ENCODE measurements at regions not wholly inside any gene's neighbourhood (a gene's known extent, or its start where the extent isn't known, plus 50 kb on each side); places are given as distances from the start of the nearest gene placed in this dataset.
"Not testable (repeated sequence)": the region's sequence is repeated elsewhere in the genome, so short reads cannot be mapped to it uniquely, and the experiment has no call there.

- peaks cover 5% of the 10 kb centered on the region for H3K9me3 Mint-ChIP-seq
- no peaks in the 10 kb centered on the region for H3K4me1 Mint-ChIP-seq (ENCODE audit: low read depth)
- intact Hi-C loops (cut with micrococcal nuclease), result no loop called here
- no peak overlapping the region for H3K4me3 Mint-ChIP-seq
- H3K36me3 Mint-ChIP-seq (ENCODE audit: low read depth), result no peaks in the 10 kb centered on the region
- no peak overlapping the region for H3K27ac Mint-ChIP-seq
- no peak for DNase-seq
- no peaks in the 10 kb centered on the region for H3K27me3 Mint-ChIP-seq (ENCODE audit: low read depth)
- CTCF ChIA-PET, result no interaction called here
These were observed 807.3 kb upstream of the CA10 start for GRCh38 chr17:52965856-52966255.

- intact Hi-C loops (cut with micrococcal nuclease); H3K36me3 Mint-ChIP-seq (ENCODE audit: low read depth); H3K27me3 Mint-ChIP-seq (ENCODE audit: low read depth); H3K4me1 Mint-ChIP-seq (ENCODE audit: low read depth); H3K27ac Mint-ChIP-seq; H3K4me3 Mint-ChIP-seq; H3K9me3 Mint-ChIP-seq; DNase-seq: not testable (repeated sequence)
- CTCF ChIA-PET, result interaction anchor here (0.6 kb wide), 1 partner anchor 311 kb away, joined by 4 read pairs; no protein-coding TSS in a partner anchor
These were observed 803.2 kb upstream of the CA10 start for GRCh38 chr17:52961751-52962150.

GRCh38 chr17:52957411-52957810, 798.9 kb upstream of the CA10 start:
- Mint-ChIP-seq H3K27me3 (ENCODE audit: low read depth) (no peaks in the 10 kb centered on the region), H3K36me3 (ENCODE audit: low read depth) (no peaks in the 10 kb centered on the region), H3K4me1 (ENCODE audit: low read depth) (no peaks in the 10 kb centered on the region), H3K27ac (no peak overlapping the region), H3K4me3 (no peak overlapping the region), H3K9me3 (peaks cover 3% of the 10 kb centered on the region)
- intact Hi-C loops (cut with micrococcal nuclease), result no loop called here
- CTCF ChIA-PET, result no interaction called here
- DNase-seq, result no peak

GRCh38 chr17:52947418-52947817, 788.9 kb upstream of the CA10 start:
- H3K4me3 Mint-ChIP-seq, result no peak overlapping the region
- no peaks in the 10 kb centered on the region for H3K36me3 Mint-ChIP-seq (ENCODE audit: low read depth)
- H3K9me3 Mint-ChIP-seq, result peaks cover 8% of the 10 kb centered on the region
- H3K4me1 Mint-ChIP-seq (ENCODE audit: low read depth), result no peaks in the 10 kb centered on the region
- no peak overlapping the region for H3K27ac Mint-ChIP-seq
- CTCF ChIA-PET, result interaction anchor here (0.6 kb wide), 1 partner anchor 236 kb away, joined by 3 read pairs; no protein-coding TSS in a partner anchor
- DNase-seq, result no peak
- H3K27me3 Mint-ChIP-seq (ENCODE audit: low read depth), result no peaks in the 10 kb centered on the region
- intact Hi-C loops (cut with micrococcal nuclease), result no loop called here

- Mint-ChIP-seq H3K27me3 (ENCODE audit: low read depth) (no peaks in the 10 kb centered on the region), H3K27ac (no peak overlapping the region), H3K4me3 (no peak overlapping the region), H3K9me3 (peaks cover 15% of the 10 kb centered on the region), H3K36me3 (ENCODE audit: low read depth) (peaks cover 2% of the 10 kb centered on the region), H3K4me1 (ENCODE audit: low read depth) (no peaks in the 10 kb centered on the region)
- intact Hi-C loops (cut with micrococcal nuclease), result no loop called here
- CTCF ChIA-PET, result interaction anchor here (0.6 kb wide), 2 partner anchors 12 to 75 kb away, joined by 3 to 5 read pairs; no protein-coding TSS in a partner anchor
- no peak for DNase-seq
These were observed 780.2 kb upstream of the CA10 start for GRCh38 chr17:52938623-52939230.

- no peaks in the 10 kb centered on the region for H3K27me3 Mint-ChIP-seq (ENCODE audit: low read depth)
- CTCF ChIA-PET, result interaction anchor here (0.7 kb wide), 1 partner anchor 832 kb away, joined by 3 read pairs; no protein-coding TSS in a partner anchor
- intact Hi-C loops (cut with micrococcal nuclease), result no loop called here
- H3K4me3 Mint-ChIP-seq, result no peak overlapping the region
- H3K27ac Mint-ChIP-seq, result no peak overlapping the region
- H3K9me3 Mint-ChIP-seq, result no peaks in the 10 kb centered on the region
- H3K36me3 Mint-ChIP-seq (ENCODE audit: low read depth), result no peaks in the 10 kb centered on the region
- no peaks in the 10 kb centered on the region for H3K4me1 Mint-ChIP-seq (ENCODE audit: low read depth)
- no peak for DNase-seq
These were observed 772.1 kb upstream of the CA10 start for GRCh38 chr17:52930581-52930980.

- H3K4me1 Mint-ChIP-seq (ENCODE audit: low read depth), result no peaks in the 10 kb centered on the region
- H3K9me3 Mint-ChIP-seq, result no peaks in the 10 kb centered on the region
- H3K27ac Mint-ChIP-seq, result no peak overlapping the region
- intact Hi-C loops (cut with micrococcal nuclease), result no loop called here
- H3K4me3 Mint-ChIP-seq, result no peak overlapping the region
- H3K36me3 Mint-ChIP-seq (ENCODE audit: low read depth), result no peaks in the 10 kb centered on the region
- no peak for DNase-seq
- H3K27me3 Mint-ChIP-seq (ENCODE audit: low read depth), result no peaks in the 10 kb centered on the region
- CTCF ChIA-PET, result interaction anchor here (0.7 kb wide), 1 partner anchor 831 kb away, joined by 3 read pairs; no protein-coding TSS in a partner anchor
These were observed 771.6 kb upstream of the CA10 start for GRCh38 chr17:52930145-52930544.

- Mint-ChIP-seq H3K27ac (no peak overlapping the region), H3K4me3 (no peak overlapping the region), H3K36me3 (ENCODE audit: low read depth) (no peaks in the 10 kb centered on the region), H3K9me3 (peaks cover 5% of the 10 kb centered on the region), H3K4me1 (ENCODE audit: low read depth) (no peaks in the 10 kb centered on the region), H3K27me3 (ENCODE audit: low read depth) (no peaks in the 10 kb centered on the region)
- intact Hi-C loops (cut with micrococcal nuclease), result no loop called here
- DNase-seq, result no peak
- CTCF ChIA-PET, result no interaction called here
These were observed 765.1 kb upstream of the CA10 start for GRCh38 chr17:52923658-52924057.

- intact Hi-C loops (cut with micrococcal nuclease), result no loop called here
- no peaks in the 10 kb centered on the region for H3K36me3 Mint-ChIP-seq (ENCODE audit: low read depth)
- H3K9me3 Mint-ChIP-seq, result peaks cover 4% of the 10 kb centered on the region
- CTCF ChIA-PET, result no interaction called here
- H3K27ac Mint-ChIP-seq, result no peak overlapping the region
- H3K27me3 Mint-ChIP-seq (ENCODE audit: low read depth), result peaks cover 4% of the 10 kb centered on the region
- no peak overlapping the region for H3K4me3 Mint-ChIP-seq
- H3K4me1 Mint-ChIP-seq (ENCODE audit: low read depth), result no peaks in the 10 kb centered on the region
- no peak for DNase-seq
These were observed 740.7 kb upstream of the CA10 start for GRCh38 chr17:52899235-52899634.

GRCh38 chr17:52895272-52895671, 736.8 kb upstream of the CA10 start:
- no peaks in the 10 kb centered on the region for H3K27me3 Mint-ChIP-seq (ENCODE audit: low read depth)
- H3K4me1 Mint-ChIP-seq (ENCODE audit: low read depth), result no peaks in the 10 kb centered on the region
- DNase-seq, result no peak
- H3K27ac Mint-ChIP-seq, result no peak overlapping the region
- intact Hi-C loops (cut with micrococcal nuclease), result no loop called here
- H3K9me3 Mint-ChIP-seq, result peaks cover 2% of the 10 kb centered on the region
- no peak overlapping the region for H3K4me3 Mint-ChIP-seq
- CTCF ChIA-PET, result no interaction called here
- H3K36me3 Mint-ChIP-seq (ENCODE audit: low read depth), result no peaks in the 10 kb centered on the region

GRCh38 chr17:52892334-52892733, 733.8 kb upstream of the CA10 start:
- Mint-ChIP-seq H3K36me3 (ENCODE audit: low read depth) (no peaks in the 10 kb centered on the region), H3K27ac (no peak overlapping the region), H3K9me3 (no peaks in the 10 kb centered on the region), H3K4me1 (ENCODE audit: low read depth) (no peaks in the 10 kb centered on the region), H3K4me3 (no peak overlapping the region), H3K27me3 (ENCODE audit: low read depth) (no peaks in the 10 kb centered on the region)
- intact Hi-C loops (cut with micrococcal nuclease), result no loop called here
- DNase-seq, result no peak
- CTCF ChIA-PET, result no interaction called here

- peaks cover 10% of the 10 kb centered on the region for H3K27me3 Mint-ChIP-seq (ENCODE audit: low read depth)
- intact Hi-C loops (cut with micrococcal nuclease), result no loop called here
- no peak overlapping the region for H3K4me3 Mint-ChIP-seq
- H3K9me3 Mint-ChIP-seq, result no peaks in the 10 kb centered on the region
- no peak for DNase-seq
- H3K36me3 Mint-ChIP-seq (ENCODE audit: low read depth), result no peaks in the 10 kb centered on the region
- H3K27ac Mint-ChIP-seq, result no peak overlapping the region
- no peaks in the 10 kb centered on the region for H3K4me1 Mint-ChIP-seq (ENCODE audit: low read depth)
- CTCF ChIA-PET, result no interaction called here
These were observed 727.4 kb upstream of the CA10 start for GRCh38 chr17:52885882-52886281.

GRCh38 chr17:52883907-52884491, 725.5 kb upstream of the CA10 start:
- H3K4me3 Mint-ChIP-seq; H3K4me1 Mint-ChIP-seq (ENCODE audit: low read depth); intact Hi-C loops (cut with micrococcal nuclease); H3K27ac Mint-ChIP-seq; DNase-seq; H3K9me3 Mint-ChIP-seq; H3K36me3 Mint-ChIP-seq (ENCODE audit: low read depth); CTCF ChIA-PET; H3K27me3 Mint-ChIP-seq (ENCODE audit: low read depth): not testable (repeated sequence)

Data from activated naive CD4-positive, alpha-beta T cell treated with anti-CD3 and anti-CD28 coated beads for 36 hours (primary cell).